GM12864 (cell line): ENCODE measurements at regions not wholly inside any gene's neighbourhood (a gene's known extent, or its start where the extent isn't known, plus 50 kb on each side); places are given as distances from the start of the nearest gene placed in this dataset.

ENCODE experiments used
- DNase-seq: peaks from one replicate; pipeline ENCODE4 v3.0.0-alpha.2; 2011; ENCODE audit warnings: low read depth
- H3K4me3 ChIP-seq: 2 replicates; pipeline ENCODE4 v1.5.1; 2011; ENCODE audit warnings: mild to moderate bottlenecking, low read depth, low read length, control low read depth
- CTCF ChIP-seq: IDR thresholded peaks from 2 replicates; pipeline ENCODE4 v1.5.1; 2011; ENCODE audit warnings: low read depth, mild to moderate bottlenecking, moderate library complexity, low read length, control low read depth, inconsistent platforms; ENCODE audit errors: missing control alignments

DNA sequence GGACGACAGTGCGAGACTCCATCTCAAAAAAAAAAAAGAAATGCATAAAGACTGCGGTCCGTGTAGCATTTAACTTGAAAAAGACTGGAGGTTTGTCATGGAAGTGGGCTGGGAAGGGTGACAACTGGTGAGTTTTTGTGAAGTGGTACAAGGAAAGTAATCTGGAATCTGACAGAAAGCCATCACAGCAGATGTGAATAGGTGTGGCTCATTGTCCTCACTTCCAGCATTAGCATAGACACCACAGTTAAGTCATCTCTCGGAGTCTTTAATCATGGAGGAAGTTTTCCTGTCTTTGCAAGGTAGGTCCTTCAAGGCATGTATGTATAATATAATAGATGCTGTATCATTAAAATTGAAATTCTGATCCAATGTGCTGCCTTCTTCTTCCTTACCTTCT, 453.2 kb downstream of the TFAP2A start:
- no peak for DNase-seq
- no peak overlapping the region for H3K4me3 ChIP-seq
- no peak for TF ChIP-seq CTCF

DNA sequence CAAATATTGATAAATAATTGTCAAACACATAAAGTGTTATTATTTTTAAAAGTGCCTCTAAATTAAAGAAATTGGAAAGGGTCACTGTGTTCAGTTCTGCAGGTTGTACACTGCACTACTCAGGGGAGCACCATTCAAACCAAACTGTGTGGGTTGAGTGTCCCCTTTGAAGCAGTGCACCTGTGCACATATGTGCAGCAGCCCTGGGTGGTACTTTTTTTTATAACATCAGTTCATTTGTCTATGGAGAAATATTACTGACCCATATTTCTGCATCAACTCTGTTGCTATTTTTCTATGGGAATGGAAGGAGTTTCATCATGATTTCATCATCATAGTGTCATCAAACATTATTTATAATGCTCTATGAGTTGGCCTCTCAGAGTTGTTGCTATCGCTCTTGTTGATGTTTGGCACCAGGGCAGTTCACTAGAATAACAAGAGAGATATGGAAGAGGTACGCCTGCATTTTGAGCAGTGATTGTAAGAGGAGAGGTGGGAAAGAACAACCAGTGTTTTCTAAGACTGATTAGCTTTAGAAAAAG, 457.6 kb downstream of the TFAP2A start:
- no peak for DNase-seq
- no peak overlapping the region for H3K4me3 ChIP-seq
- no peak for TF ChIP-seq CTCF

DNA sequence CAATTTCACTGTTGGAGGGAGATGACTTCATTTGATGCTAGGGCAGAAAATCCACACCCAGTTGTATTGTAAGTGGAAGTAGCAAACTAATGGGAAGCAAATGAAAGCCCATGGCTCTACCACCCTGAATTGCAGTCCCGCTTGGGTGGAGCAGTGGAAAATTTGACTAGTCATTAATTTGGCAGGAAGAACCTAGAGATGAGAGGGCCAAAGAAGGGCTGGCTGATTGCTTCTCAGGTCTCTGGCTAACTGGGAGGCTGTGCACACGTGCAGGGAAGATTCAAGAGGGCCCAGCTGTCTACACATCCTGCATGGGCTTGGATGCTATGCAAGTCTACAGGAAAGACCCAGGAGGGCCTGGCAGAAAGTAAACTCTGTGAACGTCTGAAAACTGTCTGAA, 466.2 kb downstream of the TFAP2A start:
- no peak for TF ChIP-seq CTCF
- DNase-seq: no peak
- H3K4me3 ChIP-seq: no peak overlapping the region

- no peak for DNase-seq
- no peak overlapping the region for H3K4me3 ChIP-seq
- TF ChIP-seq CTCF: no peak
Observed at GRCh38 chr6:9943986-9944385, 470.9 kb downstream of the TFAP2A start.

GRCh38 chr6:9943026-9943425, 471.8 kb downstream of the TFAP2A start:
- TF ChIP-seq CTCF: no peak
- no peak for DNase-seq
- H3K4me3 ChIP-seq: no peak overlapping the region

DNA sequence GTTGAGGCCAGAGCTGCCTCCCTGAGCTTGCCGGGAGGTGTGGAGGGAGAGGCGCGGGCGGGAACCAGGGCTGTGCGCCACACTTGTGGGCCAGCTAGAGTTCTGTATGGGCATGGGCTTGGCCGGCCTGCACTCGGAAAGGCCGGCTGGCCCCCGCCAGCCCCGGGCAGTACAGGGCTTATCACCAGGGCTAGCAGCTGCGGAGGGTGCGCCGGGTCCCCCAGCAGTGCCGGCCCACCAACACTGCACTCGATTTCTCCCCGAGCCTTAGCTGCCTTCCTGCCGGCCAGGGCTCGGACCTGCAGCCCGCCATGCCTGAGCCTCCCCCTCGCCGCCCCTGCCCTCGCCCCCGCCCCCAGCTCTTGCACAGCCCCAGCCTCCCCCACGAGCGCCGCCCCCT, 472.7 kb downstream of the TFAP2A start:
- DNase-seq: no peak
- H3K4me3 ChIP-seq: no peak overlapping the region
- no peak for TF ChIP-seq CTCF

DNA sequence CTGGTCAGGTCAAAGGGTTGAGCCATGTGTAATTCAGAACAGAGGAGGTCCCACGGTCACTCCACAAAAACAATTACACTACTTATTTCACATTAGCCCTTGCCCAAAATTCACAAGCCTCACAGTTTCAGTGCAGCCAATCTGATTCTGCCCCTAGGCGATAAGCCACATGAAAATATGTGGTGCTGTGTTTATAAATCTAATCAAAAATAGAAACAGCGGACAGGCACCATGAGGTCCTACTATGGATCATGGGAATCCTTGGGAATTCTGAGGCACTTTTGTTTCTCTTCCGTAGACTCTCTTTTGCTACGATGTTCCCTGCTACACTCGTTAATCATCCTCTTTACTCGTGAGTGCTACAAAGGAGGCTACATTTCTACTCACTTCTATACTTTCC, 476.1 kb downstream of the TFAP2A start:
- no peak for DNase-seq
- H3K4me3 ChIP-seq: no peak overlapping the region
- TF ChIP-seq CTCF: no peak
